ENCODE measurements at regions not wholly inside any gene's neighbourhood (a gene's known extent, or its start where the extent isn't known, plus 50 kb on each side); places are given as distances from the start of the nearest gene placed in this dataset.
A peak's percentile ranks its signal among the peaks of the same experiment; 100 is the strongest.

GRCh38 chr18:70382017-70382416, 93.2 kb downstream of the SOCS6 start (continued):
- TF ChIP-seq TCF7L2 (IDR thresholded peaks at IDR 0.05; ENCODE audit: borderline replicate concordance, extremely low read depth, insufficient read depth, insufficient read length), result no peak
- no peak for TF ChIP-seq SRF (IDR thresholded peaks at IDR 0.05; ENCODE audit: low read depth)

DNA sequence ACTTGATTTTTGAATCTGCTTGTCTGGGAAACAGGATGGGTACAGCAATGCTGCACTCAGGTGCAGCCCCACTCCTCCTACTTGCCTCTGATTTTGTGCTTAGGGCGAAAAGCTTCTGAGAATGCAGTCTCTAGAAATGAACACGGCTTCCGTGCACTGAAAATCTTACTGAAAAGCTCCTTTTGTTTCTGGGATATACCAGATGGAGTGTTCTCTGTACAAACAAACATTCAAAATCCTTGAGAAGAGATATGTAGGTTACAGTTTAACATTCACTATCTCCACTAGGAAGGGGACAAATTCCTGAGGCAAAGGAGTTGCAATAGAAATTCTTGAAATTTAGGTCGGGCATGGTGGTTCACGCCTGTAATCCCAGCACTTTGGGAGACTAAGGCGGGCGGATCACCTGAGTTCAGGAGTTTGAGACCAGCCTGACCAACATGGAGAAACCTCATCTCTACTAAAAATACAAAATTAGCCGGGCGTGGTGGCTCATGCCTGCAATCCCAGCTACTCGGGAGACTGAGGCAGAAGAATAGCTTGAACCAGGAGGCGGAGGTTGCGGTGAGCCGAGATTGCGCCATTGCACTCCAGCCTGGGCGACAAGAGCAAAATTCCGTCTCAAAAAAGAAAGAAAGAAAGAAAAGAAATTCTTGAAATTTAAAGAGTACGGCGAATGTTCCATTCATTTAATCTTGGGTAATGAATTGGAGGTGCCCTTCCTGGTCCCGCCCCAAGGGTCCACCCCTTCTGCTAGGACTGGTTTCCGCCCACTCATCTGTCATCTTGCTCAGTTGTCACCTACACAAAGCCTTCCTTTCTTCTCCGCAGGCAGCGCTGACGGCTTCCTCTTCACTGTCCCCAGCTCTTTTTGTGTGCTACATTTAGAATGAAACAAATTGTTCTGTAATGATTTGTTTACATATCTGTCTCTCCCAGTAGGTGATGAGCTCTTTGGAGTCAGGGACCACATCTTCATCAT, 92.4 kb downstream of the SOCS6 start:
- POLR2A ChIA-PET, result interaction anchor here (5.3 to 5.6 kb wide), 2 partner anchors 9 to 42 kb away, joined by 48 to 50 read pairs; no protein-coding TSS in a partner anchor
- peak; percentile 49 for ATAC-seq

More for the DNA sequence above, 92.4 kb downstream of the SOCS6 start:
- no peaks in the 10 kb centered on the region for H3K9me2 ChIP-seq (ENCODE audit: insufficient read depth)
- no TSS peak for BruUV-seq (replicated peaks)
- peaks cover 67 to 95% of the 10 kb centered on the region in 2 experiments for H3K4me1 ChIP-seq (ENCODE audit: control insufficient read depth in 1 of 2, insufficient read depth in 2 of 2, low read length in 2 of 2)
- peak overlapping the region; percentile 82 for H3K4me2 ChIP-seq (ENCODE audit: low read length)
- peak overlapping the region; percentile 73 for H3K9ac ChIP-seq (ENCODE audit: low read length)
- no peak for DNase-seq (ENCODE audit: low read depth, low spot score)
- H3K9me3 ChIP-seq (ENCODE audit: control insufficient read depth in 1 of 2, insufficient read depth in 1 of 2, low read depth in 1 of 2, low read length in 2 of 2), result no peaks in the 10 kb centered on the region
- peak overlapping the region; percentile 99 for H3K27ac ChIP-seq (ENCODE audit: low read depth, low read length)
- no peak overlapping the region for H2AFZ ChIP-seq (ENCODE audit: low read depth, low read length, poor library complexity, severe bottlenecking)
- peaks cover 15% of the 10 kb centered on the region; the same call in 1 of the 2 replicates for H3K79me2 ChIP-seq (ENCODE audit: insufficient read depth, low read length)
- peak; percentile 72 for TF ChIP-seq POLR2AphosphoS5 (IDR thresholded peaks at IDR 0.05; ENCODE audit: low read depth, low read length)
- no peak for TF ChIP-seq ELF1 (IDR thresholded peaks at IDR 0.05; ENCODE audit: borderline replicate concordance, low read depth)
- TF ChIP-seq ZNF274 (IDR thresholded peaks at IDR 0.05; ENCODE audit: low read depth, low read length), result no peak
- intact Hi-C loops (cut with micrococcal nuclease), result no loop called here
- H4K20me1 ChIP-seq (ENCODE audit: insufficient read depth), result no peaks in the 10 kb centered on the region
- ChIA-PET CTCF (interaction anchor here (1.2 kb wide), 1 partner anchor 53 kb away, joined by 4 read pairs; no protein-coding TSS in a partner anchor), RAD21 (ENCODE audit: low non-redundant PET in 1 of 2, low total read pairs in 2 of 2, uncharacterized antibody in 2 of 2, unreplicated experiment in 2 of 2) (interaction anchor here in 1 of 2 experiments (0.8 kb wide), 1 partner anchor 48 kb away, joined by 3 read pairs; no protein-coding TSS in a partner anchor)
- H3K27me3 ChIP-seq (ENCODE audit: insufficient read depth, low read length), result no peaks in the 10 kb centered on the region
- no peak overlapping the region for H3K4me3 ChIP-seq (replicated peaks in 1 of 2; ENCODE audit: low read depth in 1 of 2, low read length in 2 of 2)
- peaks cover 0 to 4% of the 10 kb centered on the region in 2 experiments; a peak in 1 of 4 replicates for H3K36me3 ChIP-seq (ENCODE audit: control insufficient read depth in 1 of 2, insufficient read depth in 2 of 2, low read length in 2 of 2)

Measured in HCT116 (cell line).